GM10266 (cell line): ENCODE measurements at regions not wholly inside any gene's neighbourhood (a gene's known extent, or its start where the extent isn't known, plus 50 kb on each side); places are given as distances from the start of the nearest gene placed in this dataset.
A peak's percentile ranks its signal among the peaks of the same experiment; 100 is the strongest.

ENCODE experiments used
- DNase-seq: peaks from one replicate; pipeline ENCODE4 v3.0.0; 2012; ENCODE audit errors: extremely low spot score
- TF ChIP-seq, protein P1 (sequence below): IDR thresholded peaks from 2 replicates; pipeline ENCODE4 v1.5.1; 2012; ENCODE audit warnings: mild to moderate bottlenecking, low read depth; ENCODE audit not compliant: control insufficient read depth, insufficient read depth; ENCODE audit errors: missing control alignments

DNA sequence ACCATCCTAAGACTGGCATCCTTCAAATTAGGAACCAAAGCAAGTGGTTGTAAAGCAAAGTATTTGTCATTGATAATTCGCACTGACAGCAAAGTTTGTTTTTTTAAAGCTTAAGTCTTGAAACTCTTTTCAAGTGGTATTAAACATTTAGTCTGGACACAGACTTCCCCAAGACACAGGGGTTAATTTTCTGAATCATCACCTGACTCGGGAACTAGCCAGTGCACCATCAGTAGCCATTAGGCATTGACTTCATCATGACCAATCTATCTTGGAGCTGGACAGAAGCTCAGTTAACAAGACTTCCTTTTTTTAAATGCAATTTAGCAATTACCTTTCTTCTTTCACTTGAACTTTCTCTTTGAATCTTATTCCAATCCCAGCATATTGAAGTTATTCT lies 210.6 kb downstream of the ZNF365 start:
- TF ChIP-seq, protein P1, sequence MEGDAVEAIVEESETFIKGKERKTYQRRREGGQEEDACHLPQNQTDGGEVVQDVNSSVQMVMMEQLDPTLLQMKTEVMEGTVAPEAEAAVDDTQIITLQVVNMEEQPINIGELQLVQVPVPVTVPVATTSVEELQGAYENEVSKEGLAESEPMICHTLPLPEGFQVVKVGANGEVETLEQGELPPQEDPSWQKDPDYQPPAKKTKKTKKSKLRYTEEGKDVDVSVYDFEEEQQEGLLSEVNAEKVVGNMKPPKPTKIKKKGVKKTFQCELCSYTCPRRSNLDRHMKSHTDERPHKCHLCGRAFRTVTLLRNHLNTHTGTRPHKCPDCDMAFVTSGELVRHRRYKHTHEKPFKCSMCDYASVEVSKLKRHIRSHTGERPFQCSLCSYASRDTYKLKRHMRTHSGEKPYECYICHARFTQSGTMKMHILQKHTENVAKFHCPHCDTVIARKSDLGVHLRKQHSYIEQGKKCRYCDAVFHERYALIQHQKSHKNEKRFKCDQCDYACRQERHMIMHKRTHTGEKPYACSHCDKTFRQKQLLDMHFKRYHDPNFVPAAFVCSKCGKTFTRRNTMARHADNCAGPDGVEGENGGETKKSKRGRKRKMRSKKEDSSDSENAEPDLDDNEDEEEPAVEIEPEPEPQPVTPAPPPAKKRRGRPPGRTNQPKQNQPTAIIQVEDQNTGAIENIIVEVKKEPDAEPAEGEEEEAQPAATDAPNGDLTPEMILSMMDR = no peak
- no peak for DNase-seq

DNA sequence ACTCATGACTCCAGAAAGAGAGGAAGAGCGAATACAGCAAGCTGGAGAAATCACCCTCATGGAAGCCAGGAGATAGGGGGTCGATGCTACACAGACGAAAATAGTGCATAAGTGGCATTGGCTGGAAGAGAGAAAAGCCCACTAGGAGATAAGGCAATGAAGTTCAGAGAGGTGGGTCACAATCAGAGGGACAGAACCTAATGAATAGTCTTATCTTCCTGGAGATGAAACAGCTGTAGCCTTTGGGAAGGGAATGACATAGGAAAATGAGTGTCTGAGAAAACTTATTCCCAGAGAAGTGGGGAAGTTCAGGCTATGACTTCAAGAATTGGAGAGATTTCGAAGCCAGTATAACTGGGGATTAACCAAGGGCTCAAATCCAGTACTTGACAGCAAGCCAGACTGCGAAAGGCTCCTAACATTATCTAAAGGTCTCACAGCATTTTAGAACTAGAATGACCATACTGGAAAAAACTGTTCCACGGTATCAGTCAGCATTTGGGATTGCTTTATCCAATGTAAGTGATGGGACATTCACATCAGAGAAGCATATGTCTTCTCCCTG lies 211.1 kb downstream of the ZNF365 start:
- DNase-seq = no peak
- TF ChIP-seq, protein P1 = no peak

DNA sequence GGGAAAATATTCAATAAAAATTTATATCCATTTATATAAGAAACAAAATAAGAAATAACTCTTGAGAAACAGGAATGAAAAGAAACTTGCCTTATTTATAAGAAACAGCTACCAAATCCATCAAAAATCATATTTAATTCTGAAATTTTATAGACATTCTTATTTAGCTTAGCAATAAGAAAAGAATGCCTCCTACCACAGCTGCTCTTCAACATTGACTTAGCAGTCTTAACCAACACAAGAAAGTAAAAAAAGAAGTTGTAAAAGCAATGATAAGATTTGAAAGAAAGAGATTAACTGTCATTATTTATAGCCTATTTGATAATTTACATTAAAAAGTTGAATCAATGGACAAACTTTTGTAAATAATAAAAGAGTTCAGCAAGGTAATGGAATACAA lies 212.8 kb downstream of the ZNF365 start:
- DNase-seq = no peak
- TF ChIP-seq, protein P1 = no peak

DNA sequence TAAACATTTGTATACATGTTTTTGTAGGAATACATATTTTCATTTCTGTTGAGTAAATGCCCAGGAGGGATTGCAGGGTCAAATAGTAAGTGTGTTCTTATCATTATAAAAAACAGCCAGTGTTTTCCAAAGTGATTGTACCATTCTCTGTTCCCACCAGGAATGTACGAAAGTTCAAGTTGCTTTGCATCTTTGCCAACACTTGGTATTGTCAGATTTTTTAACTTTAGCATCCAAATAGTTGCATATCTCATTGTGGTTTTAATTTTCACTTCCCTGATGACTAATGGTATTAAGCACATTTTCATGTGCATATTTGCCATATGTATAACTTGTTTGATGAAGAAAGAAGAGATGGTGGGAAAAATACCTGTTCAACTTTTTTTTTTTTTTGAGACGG lies 213.9 kb downstream of the ZNF365 start:
- TF ChIP-seq, protein P1 = no peak
- no peak for DNase-seq

DNA sequence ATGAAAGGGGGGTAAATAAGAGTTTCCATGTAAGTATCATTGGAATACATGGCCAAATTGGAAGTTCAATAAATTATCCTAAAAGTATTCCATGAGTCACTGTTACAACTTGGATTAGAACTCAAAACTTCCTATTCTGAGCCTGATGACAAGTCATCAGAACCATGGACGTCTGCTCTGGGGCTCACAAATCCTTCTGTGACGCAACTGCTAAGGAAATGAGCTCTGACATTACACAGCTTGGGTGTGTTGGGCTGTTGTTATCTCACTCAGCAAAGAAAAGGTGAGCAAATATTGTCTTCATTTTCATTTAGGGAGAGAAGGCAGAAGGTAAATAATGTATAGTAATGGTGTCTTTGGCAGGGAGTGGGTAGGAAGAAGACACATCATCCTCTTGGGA lies 214.8 kb upstream of the ADO start:
- DNase-seq = no peak
- TF ChIP-seq, protein P1 = no peak

DNA sequence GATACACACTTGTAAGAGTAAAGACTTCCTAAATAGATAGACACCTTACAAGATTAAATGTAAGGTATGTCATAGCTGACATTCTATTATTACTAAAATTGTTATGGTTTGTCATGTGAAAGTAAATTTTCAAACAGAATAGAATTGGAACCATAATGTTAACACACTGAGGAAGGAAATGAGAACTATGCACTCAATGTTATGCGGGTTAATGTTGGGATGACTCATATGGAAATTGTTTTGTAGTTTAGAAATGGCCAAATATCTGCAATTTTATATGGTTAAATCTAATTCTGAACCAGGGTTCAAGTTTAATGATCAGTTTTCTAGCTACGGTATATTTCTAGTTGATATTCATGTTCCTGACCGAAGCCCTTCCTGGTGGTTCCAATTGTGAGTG lies 214.2 kb upstream of the ADO start:
- TF ChIP-seq, protein P1 = no peak
- DNase-seq = no peak

DNA sequence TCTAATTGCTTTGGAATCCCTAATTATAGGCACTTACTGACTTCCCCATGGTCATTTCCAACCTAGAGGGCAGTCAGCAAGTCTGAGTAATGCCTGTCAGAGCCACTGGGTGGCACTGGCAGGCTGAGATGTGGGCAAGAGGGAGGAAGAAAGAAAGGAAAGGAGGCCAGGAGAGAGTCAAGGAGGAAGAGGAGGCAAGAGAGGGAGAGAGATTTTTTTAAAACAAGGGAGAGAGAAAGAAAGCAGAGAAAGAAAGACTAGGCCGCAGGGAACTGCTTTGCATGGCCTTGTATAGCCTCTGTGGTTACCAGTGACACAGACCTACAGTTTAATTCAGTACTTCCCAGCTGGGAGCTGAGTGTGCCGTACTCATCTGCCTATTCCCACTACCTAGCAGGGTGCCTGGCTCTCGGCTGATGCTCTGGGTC lies 210.4 kb upstream of the ADO start:
- DNase-seq = peak; percentile 45
- TF ChIP-seq, protein P1 = peak; percentile 99
